GM23338 (cell line): ENCODE measurements at regions not wholly inside any gene's neighbourhood (a gene's known extent, or its start where the extent isn't known, plus 50 kb on each side); places are given as distances from the start of the nearest gene placed in this dataset.
"Not testable (repeated sequence)": the region's sequence is repeated elsewhere in the genome, so short reads cannot be mapped to it uniquely, and the experiment has no call there.

Experiments
- ATAC-seq: fragments of 200-7000 bp; cut with Tn5 transposase; 3 replicates; pipeline ENCODE4 v1.9.1; 2020
- DNase-seq: peaks from one replicate; pipeline ENCODE4 v3.0.0-alpha.2; 2015; ENCODE audit warnings: low spot score
- H2AFZ ChIP-seq: fragments of 200-600 bp; sonication (generic); 2 replicates; pipeline ENCODE4 v1.8.0; 2016; ENCODE audit warnings: antibody characterized with exemption, mild to moderate bottlenecking, moderate library complexity
- H3F3A ChIP-seq: fragments of 200-600 bp; sonication (generic); replicated peaks from 2 replicates; pipeline ENCODE4 v1.8.0; 2017; ENCODE audit warnings: antibody characterized with exemption, mixed run types, low read depth
- H3K27ac ChIP-seq: fragments of 200-600 bp; sonication (generic); 2 replicates; pipeline ENCODE4 v1.6.1; 2016; ENCODE audit warnings: low read depth
- H3K27me3 ChIP-seq: fragments of 200-600 bp; sonication (generic); 2 replicates; pipeline ENCODE4 v1.8.0; 2016; ENCODE audit warnings: mild to moderate bottlenecking, mixed run types, moderate library complexity; ENCODE audit not compliant: insufficient read depth
- H3K36me3 ChIP-seq: fragments of 200-600 bp; sonication (generic); 2 replicates; pipeline ENCODE4 v1.8.0; 2016; ENCODE audit warnings: mild to moderate bottlenecking; ENCODE audit not compliant: insufficient read depth
- H3K4me1 ChIP-seq: fragments of 200-600 bp; sonication (generic); 2 replicates; pipeline ENCODE4 v1.8.0; 2016; ENCODE audit warnings: mild to moderate bottlenecking, moderate library complexity; ENCODE audit not compliant: insufficient read depth
- H3K4me2 ChIP-seq: fragments of 200-600 bp; sonication (generic); 2 replicates; pipeline ENCODE4 v1.7.1; 2017; ENCODE audit warnings: mixed run types
- H3K4me3 ChIP-seq: fragments of 200-600 bp; sonication (generic); 2 replicates; pipeline ENCODE4 v1.6.1; 2016; ENCODE audit warnings: mixed run types
- H3K79me2 ChIP-seq: fragments of 200-600 bp; sonication (generic); replicated peaks from 2 replicates; pipeline ENCODE4 v1.8.0; 2017; ENCODE audit warnings: mild to moderate bottlenecking; ENCODE audit not compliant: insufficient read depth
- H3K9me2 ChIP-seq: fragments of 200-600 bp; sonication (generic); 2 replicates; pipeline ENCODE4 v1.8.0; 2017; ENCODE audit not compliant: insufficient read depth
- H4K20me1 ChIP-seq: fragments of 200-600 bp; sonication (generic); replicated peaks from 2 replicates; pipeline ENCODE4 v1.8.0; 2017; ENCODE audit warnings: mild to moderate bottlenecking; ENCODE audit not compliant: insufficient read depth
- H3K27ac Mint-ChIP-seq: 2 replicates; pipeline ENCODE4 v1.8.0; 2020; ENCODE audit warnings: inconsistent platforms, mild to moderate bottlenecking, moderate library complexity, mixed read lengths
- H3K27me3 Mint-ChIP-seq: 3 replicates; pipeline ENCODE4 v1.8.0; 2022; ENCODE audit warnings: low read depth, mild to moderate bottlenecking, moderate library complexity, mixed read lengths, inconsistent platforms; ENCODE audit not compliant: insufficient read depth, poor library complexity
- H3K36me3 Mint-ChIP-seq: 3 replicates; pipeline ENCODE4 v1.8.0; 2021; ENCODE audit warnings: low read depth, mild to moderate bottlenecking, inconsistent platforms, moderate library complexity, mixed read lengths
- H3K4me1 Mint-ChIP-seq: 3 replicates; pipeline ENCODE4 v1.8.0; 2020; ENCODE audit warnings: mild to moderate bottlenecking, inconsistent platforms, mixed read lengths
- H3K4me3 Mint-ChIP-seq: 3 replicates; pipeline ENCODE4 v1.8.0; 2021; ENCODE audit warnings: moderate library complexity, mild to moderate bottlenecking, inconsistent platforms, mixed read lengths
- H3K9me3 Mint-ChIP-seq: 3 replicates; pipeline ENCODE4 v1.8.0; 2020; ENCODE audit warnings: moderate library complexity, mild to moderate bottlenecking, inconsistent platforms, mixed read lengths
- CTCF ChIP-seq, 2 experiments: fragments of 200-600 bp in 1 of 2; sonication (generic) in 1 of 2; conservative IDR thresholded peaks; 2 replicates each; pipeline versions ENCODE4 v1.5.1 to v1.6.1; 2016 to 2017; ENCODE audit warnings: antibody characterized with exemption in 2 of 2, low read depth in 2 of 2, mild to moderate bottlenecking in 2 of 2, moderate library complexity in 1 of 2
- ETS1 ChIP-seq: IDR thresholded peaks from 2 replicates; pipeline ENCODE4 v1.6.1; 2016; ENCODE audit warnings: antibody characterized with exemption
- EZH2phosphoT487 ChIP-seq: fragments of 200-600 bp; sonication (generic); IDR thresholded peaks from one replicate; pipeline ENCODE4 v1.8.1; 2018; ENCODE audit warnings: antibody characterized with exemption; ENCODE audit not compliant: unreplicated experiment
- STAT1 ChIP-seq: IDR thresholded peaks from one replicate; pipeline ENCODE4 v1.6.1; 2016; ENCODE audit warnings: antibody characterized with exemption; ENCODE audit not compliant: unreplicated experiment
- ZNF114 ChIP-seq: fragments of 250-450 bp; sonication (Bioruptor Pico); IDR thresholded peaks from 2 replicates; pipeline ENCODE4 v1.5.0; 2020; ENCODE audit warnings: mild to moderate bottlenecking, moderate library complexity
- ZNF331 ChIP-seq: fragments of 250-450 bp; sonication (Bioruptor Pico); IDR thresholded peaks from 2 replicates; pipeline ENCODE4 v1.5.0; 2020; ENCODE audit warnings: low read depth, mild to moderate bottlenecking, moderate library complexity

GRCh38 chr4:22635182-22635549 is 57.6 kb upstream of the GBA3 start:
- H3K27ac Mint-ChIP-seq, H3K4me1 Mint-ChIP-seq, H3K9me2 ChIP-seq, H3K27me3 ChIP-seq, DNase-seq, H3K4me3 Mint-ChIP-seq, H3F3A ChIP-seq, H4K20me1 ChIP-seq, H3K4me3 ChIP-seq, H3K27ac ChIP-seq, H3K79me2 ChIP-seq, H2AFZ ChIP-seq, H3K36me3 ChIP-seq, H3K4me2 ChIP-seq, ATAC-seq, H3K27me3 Mint-ChIP-seq, H3K4me1 ChIP-seq: not testable (repeated sequence)
- peaks cover 18% of the 10 kb centered on the region for H3K9me3 Mint-ChIP-seq
- peaks cover 10% of the 10 kb centered on the region; the same call in 2 of the 3 replicates for H3K36me3 Mint-ChIP-seq

GRCh38 chr4:22635692-22636091 is 57.0 kb upstream of the GBA3 start:
- no peak overlapping the region for H2AFZ ChIP-seq
- peaks cover 21% of the 10 kb centered on the region for H3K9me3 Mint-ChIP-seq
- H3K4me3 Mint-ChIP-seq = no peak overlapping the region
- H3K4me1 ChIP-seq = no peaks in the 10 kb centered on the region
- peaks cover 10% of the 10 kb centered on the region; the same call in 2 of the 3 replicates for H3K36me3 Mint-ChIP-seq
- H3F3A ChIP-seq = no peaks in the 10 kb centered on the region
- no peaks in the 10 kb centered on the region for H3K79me2 ChIP-seq
- DNase-seq (peak; percentile 30), ATAC-seq (no peak)
- H3K9me2 ChIP-seq = no peaks in the 10 kb centered on the region
- TF ChIP-seq CTCF (conservative IDR thresholded peaks at IDR 0.05; ENCODE audit: low read depth in 2 of 2) (peak; percentile 38 to 48), ETS1 (no peak)
- no peak overlapping the region for H3K27ac ChIP-seq
- no peaks in the 10 kb centered on the region for H3K27me3 ChIP-seq
- no peaks in the 10 kb centered on the region; the same call in 1 of the 2 replicates for H3K36me3 ChIP-seq
- no peaks in the 10 kb centered on the region for H3K27me3 Mint-ChIP-seq
- H3K4me2 ChIP-seq = no peak overlapping the region
- no peaks in the 10 kb centered on the region for H4K20me1 ChIP-seq
- H3K27ac Mint-ChIP-seq = no peak overlapping the region
- no peak overlapping the region for H3K4me3 ChIP-seq
- H3K4me1 Mint-ChIP-seq = no peaks in the 10 kb centered on the region

- H3K9me2 ChIP-seq = no peaks in the 10 kb centered on the region
- DNase-seq (no peak), ATAC-seq (no peak)
- H3K36me3 Mint-ChIP-seq = peaks cover 10% of the 10 kb centered on the region; the same call in 2 of the 3 replicates
- no peaks in the 10 kb centered on the region for H4K20me1 ChIP-seq
- H3K27me3 Mint-ChIP-seq = no peaks in the 10 kb centered on the region
- no peaks in the 10 kb centered on the region for H3K4me1 ChIP-seq
- peak overlapping the region; percentile 59; the same call in 1 of the 2 replicates for H2AFZ ChIP-seq
- no peak overlapping the region for H3K4me3 ChIP-seq
- no peaks in the 10 kb centered on the region for H3K79me2 ChIP-seq
- H3K27ac ChIP-seq = no peak overlapping the region
- no peaks in the 10 kb centered on the region for H3F3A ChIP-seq
- no peak overlapping the region for H3K27ac Mint-ChIP-seq
- no peak for TF ChIP-seq ETS1
- TF ChIP-seq ZNF114 (CRISPR knock-in tag) = no peak
- TF ChIP-seq ZNF331 = no peak
- TF ChIP-seq CTCF (conservative IDR thresholded peaks at IDR 0.05; ENCODE audit: low read depth in 2 of 2) = no peak
- no peak for TF ChIP-seq EZH2phosphoT487
- TF ChIP-seq STAT1 = no peak
- no peaks in the 10 kb centered on the region for H3K4me1 Mint-ChIP-seq
- no peaks in the 10 kb centered on the region for H3K27me3 ChIP-seq
- H3K36me3 ChIP-seq = no peaks in the 10 kb centered on the region; the same call in 1 of the 2 replicates
- no peak overlapping the region for H3K4me2 ChIP-seq
- H3K4me3 Mint-ChIP-seq = no peak overlapping the region
- peaks cover 23% of the 10 kb centered on the region for H3K9me3 Mint-ChIP-seq
These were observed 55.4 kb upstream of the GBA3 start for GRCh38 chr4:22637306-22637705.
